Endothelial cell (in vitro differentiated cells): ENCODE measurements at regions not wholly inside any gene's neighbourhood (a gene's known extent, or its start where the extent isn't known, plus 50 kb on each side); places are given as distances from the start of the nearest gene placed in this dataset.

Experiments used
- DNase-seq: peaks from one replicate; pipeline ENCODE4 v3.0.0; 2021; ENCODE audit warnings: low spot score
- H3K27ac Mint-ChIP-seq: one replicate; pipeline ENCODE4 v1.8.0; 2021; ENCODE audit warnings: mixed read lengths, inconsistent platforms; ENCODE audit not compliant: unreplicated experiment
- H3K27me3 Mint-ChIP-seq: one replicate; pipeline ENCODE4 v1.8.0; 2021; ENCODE audit warnings: mild to moderate bottlenecking, moderate library complexity, mixed read lengths, inconsistent platforms; ENCODE audit not compliant: unreplicated experiment
- H3K36me3 Mint-ChIP-seq: one replicate; pipeline ENCODE4 v1.8.0; 2021; ENCODE audit warnings: mild to moderate bottlenecking, low read depth, mixed read lengths, inconsistent platforms; ENCODE audit not compliant: unreplicated experiment
- H3K4me1 Mint-ChIP-seq: one replicate; pipeline ENCODE4 v1.8.0; 2021; ENCODE audit warnings: mild to moderate bottlenecking, mixed read lengths, inconsistent platforms; ENCODE audit not compliant: unreplicated experiment
- H3K4me3 Mint-ChIP-seq: one replicate; pipeline ENCODE4 v1.8.0; 2021; ENCODE audit warnings: mild to moderate bottlenecking, mixed read lengths, inconsistent platforms; ENCODE audit not compliant: unreplicated experiment
- H3K9me3 Mint-ChIP-seq: one replicate; pipeline ENCODE4 v1.8.0; 2021; ENCODE audit warnings: mixed read lengths, inconsistent platforms; ENCODE audit not compliant: unreplicated experiment
- CTCF ChIP-seq: fragments of 200-600 bp; sonication (generic); IDR thresholded peaks from one replicate; pipeline ENCODE4 v1.5.0; 2021; ENCODE audit warnings: antibody characterized with exemption; ENCODE audit not compliant: unreplicated experiment

GRCh38 chr13:26873386-26873698 is 112.8 kb upstream of the GPR12 start:
- H3K27ac Mint-ChIP-seq: no peak overlapping the region
- H3K27me3 Mint-ChIP-seq: no peaks in the 10 kb centered on the region
- no peak for TF ChIP-seq CTCF
- peaks cover 3% of the 10 kb centered on the region for H3K9me3 Mint-ChIP-seq
- no peak overlapping the region for H3K4me3 Mint-ChIP-seq
- no peaks in the 10 kb centered on the region for H3K36me3 Mint-ChIP-seq
- no peaks in the 10 kb centered on the region for H3K4me1 Mint-ChIP-seq
- DNase-seq: no peak

DNA sequence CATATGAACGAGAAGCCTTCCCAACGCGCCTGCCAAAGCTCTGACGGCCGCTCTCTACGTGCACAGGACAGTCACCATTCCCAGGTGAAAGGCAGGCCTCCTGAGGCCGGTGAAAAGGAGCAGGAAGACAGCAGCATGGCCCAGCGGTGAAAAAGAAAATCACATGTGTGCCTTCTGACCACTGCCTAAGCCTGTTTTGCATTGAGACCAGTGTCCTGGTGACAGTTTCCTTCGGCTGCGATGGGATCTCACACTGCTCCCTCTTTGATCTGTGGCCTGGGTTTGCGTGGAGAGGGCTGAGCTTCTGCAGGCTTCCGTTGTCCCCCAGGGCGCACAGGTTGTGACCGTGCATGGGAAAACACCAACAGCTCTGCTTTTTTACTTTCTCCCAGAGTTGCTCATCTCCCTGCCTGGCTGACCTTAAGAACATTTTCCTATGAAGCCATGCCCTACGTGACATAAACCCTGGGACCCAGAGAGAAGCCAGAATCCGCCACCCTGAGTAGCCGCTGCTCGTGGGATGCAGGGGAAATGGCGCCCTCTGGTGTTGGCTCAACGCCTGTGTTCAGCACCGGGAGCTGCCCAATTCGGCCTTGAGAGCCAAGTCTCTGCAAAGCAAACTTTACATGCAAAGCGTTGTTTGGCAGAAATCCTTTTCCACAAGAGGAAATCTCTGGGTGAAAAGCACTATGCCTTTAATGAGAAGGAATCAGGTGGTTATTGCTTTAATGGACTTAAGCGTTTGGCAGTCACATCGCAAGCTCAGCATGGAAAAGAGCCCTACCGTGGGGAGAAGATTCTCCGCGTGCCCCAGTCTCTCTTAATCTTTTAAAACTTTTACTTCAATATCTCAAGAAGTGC is 112.2 kb upstream of the GPR12 start:
- H3K27me3 Mint-ChIP-seq: no peaks in the 10 kb centered on the region
- no peak overlapping the region for H3K27ac Mint-ChIP-seq
- H3K36me3 Mint-ChIP-seq: no peaks in the 10 kb centered on the region
- TF ChIP-seq CTCF: peak; percentile 86
- peaks cover 3% of the 10 kb centered on the region for H3K9me3 Mint-ChIP-seq
- no peaks in the 10 kb centered on the region for H3K4me1 Mint-ChIP-seq
- H3K4me3 Mint-ChIP-seq: no peak overlapping the region
- DNase-seq: peak; percentile 80

DNA sequence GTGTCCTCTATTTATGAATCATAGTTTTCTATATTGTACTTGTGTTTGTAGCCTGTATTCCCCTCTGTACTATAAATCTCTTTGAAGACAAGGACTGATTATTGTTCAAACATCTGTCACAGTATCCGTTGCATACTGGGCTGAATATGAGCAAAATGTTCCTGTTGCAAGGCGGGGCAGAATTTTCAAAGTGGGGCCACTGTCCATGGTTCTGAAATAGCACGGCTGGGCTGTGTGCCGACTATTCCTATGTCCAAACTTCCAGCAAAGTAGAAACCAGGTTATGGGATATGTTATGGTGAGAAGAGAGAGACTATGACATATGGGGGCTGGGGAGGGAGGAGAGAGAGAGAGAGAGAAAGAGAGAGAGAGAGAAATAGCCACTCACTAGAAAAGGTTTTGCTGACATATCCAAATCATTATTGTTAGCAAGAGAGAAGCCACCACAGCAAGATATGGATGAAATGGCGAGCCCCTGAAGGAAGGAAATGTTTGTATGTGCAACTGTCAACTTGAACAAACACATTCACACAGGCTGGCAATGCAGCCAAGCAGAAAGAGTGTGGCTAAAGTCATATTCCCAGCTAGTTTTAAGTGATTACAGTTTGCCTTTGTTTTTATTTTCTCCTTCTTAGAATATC is 107.0 kb upstream of the GPR12 start:
- no peaks in the 10 kb centered on the region for H3K36me3 Mint-ChIP-seq
- TF ChIP-seq CTCF: no peak
- H3K4me1 Mint-ChIP-seq: no peaks in the 10 kb centered on the region
- peak; percentile 48 for DNase-seq
- H3K27ac Mint-ChIP-seq: no peak overlapping the region
- H3K9me3 Mint-ChIP-seq: no peaks in the 10 kb centered on the region
- no peaks in the 10 kb centered on the region for H3K27me3 Mint-ChIP-seq
- H3K4me3 Mint-ChIP-seq: no peak overlapping the region

- DNase-seq: no peak
- Mint-ChIP-seq H3K27me3 (peaks cover 4% of the 10 kb centered on the region), H3K9me3 (no peaks in the 10 kb centered on the region), H3K4me3 (no peak overlapping the region), H3K36me3 (no peaks in the 10 kb centered on the region), H3K27ac (no peak overlapping the region), H3K4me1 (no peaks in the 10 kb centered on the region)
- no peak for TF ChIP-seq CTCF
Observed at GRCh38 chr13:26864576-26864975, 104.0 kb upstream of the GPR12 start.

DNA sequence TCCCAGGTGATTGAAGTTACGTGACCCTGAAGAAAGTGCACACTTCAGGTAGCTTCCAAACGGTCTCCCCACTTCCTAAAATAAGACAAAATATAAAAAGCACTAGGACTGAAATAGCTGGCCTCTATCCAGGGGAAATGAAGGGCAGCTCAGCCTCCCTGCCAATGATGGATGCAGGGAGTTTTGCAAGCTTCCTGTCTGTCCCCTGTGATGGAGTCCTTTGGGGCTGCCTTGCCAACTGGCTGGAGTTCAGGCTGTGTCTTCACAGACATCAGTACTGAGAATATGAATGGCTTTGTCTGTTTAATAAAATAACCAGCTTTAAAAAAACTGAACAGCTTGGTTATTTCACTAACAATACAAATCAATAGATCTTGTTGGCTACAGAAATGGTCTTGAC is 101.4 kb upstream of the GPR12 start:
- no peak overlapping the region for H3K4me3 Mint-ChIP-seq
- TF ChIP-seq CTCF: no peak
- no peak overlapping the region for H3K27ac Mint-ChIP-seq
- H3K9me3 Mint-ChIP-seq: no peaks in the 10 kb centered on the region
- H3K27me3 Mint-ChIP-seq: peaks cover 4% of the 10 kb centered on the region
- DNase-seq: no peak
- H3K4me1 Mint-ChIP-seq: no peaks in the 10 kb centered on the region
- no peaks in the 10 kb centered on the region for H3K36me3 Mint-ChIP-seq
